IgD-negative memory B cell (primary cell): ENCODE measurements at regions not wholly inside any gene's neighbourhood (a gene's known extent, or its start where the extent isn't known, plus 50 kb on each side); places are given as distances from the start of the nearest gene placed in this dataset.

ENCODE experiments used
- H3K27ac Mint-ChIP-seq, 3 donors: one replicate each; pipeline ENCODE4 v1.8.0; 2020 to 2022; ENCODE audit warnings: mild to moderate bottlenecking in 3 of 3, mixed read lengths in 3 of 3, moderate library complexity in 1 of 3
- H3K27me3 Mint-ChIP-seq: one replicate; pipeline ENCODE4 v1.8.0; 2021; ENCODE audit warnings: mixed read lengths
- H3K36me3 Mint-ChIP-seq: one replicate; pipeline ENCODE4 v1.8.0; 2020; ENCODE audit warnings: mild to moderate bottlenecking, mixed read lengths
- H3K4me1 Mint-ChIP-seq, 3 donors: one replicate each; pipeline ENCODE4 v1.8.0; 2020 to 2022; ENCODE audit warnings: mixed read lengths in 3 of 3, mild to moderate bottlenecking in 1 of 3
- H3K4me3 Mint-ChIP-seq, 4 donors: one replicate each; pipeline ENCODE4 v1.8.0; 2020 to 2022; ENCODE audit warnings: mild to moderate bottlenecking in 4 of 4, mixed read lengths in 4 of 4, moderate library complexity in 3 of 4
- H3K9me3 Mint-ChIP-seq, 3 donors: one replicate each; pipeline ENCODE4 v1.8.0; 2020 to 2021; ENCODE audit warnings: mixed read lengths in 3 of 3, mild to moderate bottlenecking in 1 of 3

- H3K4me3 Mint-ChIP-seq = no peak overlapping the region
- no peak overlapping the region for H3K27ac Mint-ChIP-seq
- H3K36me3 Mint-ChIP-seq = no peaks in the 10 kb centered on the region
- peaks cover 2 to 7% (median 6%) of the 10 kb centered on the region in 3 donors for H3K9me3 Mint-ChIP-seq
- H3K4me1 Mint-ChIP-seq = no peaks in the 10 kb centered on the region
- H3K27me3 Mint-ChIP-seq = no peaks in the 10 kb centered on the region
Observed at GRCh38 chr7:52287698-52288097, 747.7 kb upstream of the POM121L12 start.

- Mint-ChIP-seq H3K27ac (peak overlapping the region in 1 of 3 donors; percentile 5), H3K27me3 (no peaks in the 10 kb centered on the region), H3K9me3 (peaks cover 0 to 20% (median 10%) of the 10 kb centered on the region in 3 donors), H3K4me1 (no peaks in the 10 kb centered on the region), H3K36me3 (no peaks in the 10 kb centered on the region), H3K4me3 (no peak overlapping the region)
Observed at GRCh38 chr7:52285689-52286088, 749.7 kb upstream of the POM121L12 start.

GRCh38 chr7:52283335-52283734, 752.1 kb upstream of the POM121L12 start:
- H3K4me1 Mint-ChIP-seq = no peaks in the 10 kb centered on the region
- no peak overlapping the region for H3K27ac Mint-ChIP-seq
- H3K27me3 Mint-ChIP-seq = no peaks in the 10 kb centered on the region
- H3K36me3 Mint-ChIP-seq = no peaks in the 10 kb centered on the region
- no peak overlapping the region for H3K4me3 Mint-ChIP-seq
- H3K9me3 Mint-ChIP-seq = peaks cover 3 to 24% (median 10%) of the 10 kb centered on the region in 3 donors

DNA sequence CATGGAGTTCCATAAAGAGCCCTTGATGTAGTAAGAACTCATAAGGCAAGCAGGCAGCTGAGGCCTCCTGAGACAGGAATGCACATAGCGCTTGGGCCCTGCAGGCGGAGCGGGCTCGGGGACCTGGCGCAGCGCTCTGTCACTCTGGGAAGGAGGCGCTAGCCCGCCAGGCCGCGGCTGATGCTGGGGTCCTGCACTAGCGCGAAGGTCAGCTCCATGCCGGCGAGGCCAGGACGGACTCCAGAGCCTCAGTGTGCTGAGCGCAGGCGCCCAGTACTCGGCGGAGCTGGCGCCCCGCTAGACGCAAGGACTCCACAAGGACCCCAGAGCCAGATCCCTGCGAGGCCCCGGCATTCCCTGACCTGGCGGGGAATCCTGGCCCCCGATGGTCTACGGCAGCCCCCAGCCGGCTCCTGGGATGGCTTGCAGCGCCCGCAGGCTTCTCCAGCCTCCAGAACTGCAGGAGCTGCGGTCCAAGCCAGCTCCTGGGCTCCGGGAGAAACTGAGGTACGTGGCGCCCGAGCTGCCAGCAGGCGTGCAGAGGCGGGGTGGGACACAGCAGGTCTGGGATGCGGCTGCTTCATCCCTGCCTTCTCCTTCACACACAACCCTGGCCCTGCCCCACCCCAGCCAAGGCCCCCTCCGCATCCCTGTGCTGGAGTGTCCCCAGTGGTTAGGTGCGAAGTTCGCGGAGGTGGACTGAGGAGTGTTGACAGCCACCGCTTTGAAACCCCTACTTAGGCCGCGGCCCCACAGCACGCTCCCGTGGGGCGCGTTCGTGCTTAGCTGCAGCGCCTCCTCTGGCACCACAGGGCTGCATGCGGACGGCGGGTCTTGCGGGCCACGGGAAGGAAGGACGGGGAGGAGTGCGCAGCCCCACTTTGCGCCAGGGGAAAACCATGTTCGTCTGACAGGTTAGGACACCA, 761.5 kb upstream of the POM121L12 start:
- Mint-ChIP-seq H3K27ac (no peak overlapping the region), H3K4me3 (no peak overlapping the region)

GRCh38 chr7:52271703-52272102, 763.7 kb upstream of the POM121L12 start:
- no peak overlapping the region for H3K27ac Mint-ChIP-seq
- H3K4me1 Mint-ChIP-seq = no peaks in the 10 kb centered on the region
- peaks cover 1 to 4% (median 2%) of the 10 kb centered on the region in 3 donors for H3K9me3 Mint-ChIP-seq
- H3K4me3 Mint-ChIP-seq = no peak overlapping the region
- no peaks in the 10 kb centered on the region for H3K36me3 Mint-ChIP-seq
- H3K27me3 Mint-ChIP-seq = no peaks in the 10 kb centered on the region

More for the DNA sequence above, 761.5 kb upstream of the POM121L12 start:
- no peaks in the 10 kb centered on the region for H3K27me3 Mint-ChIP-seq
- H3K4me1 Mint-ChIP-seq = no peaks in the 10 kb centered on the region
- peaks cover 1 to 7% (median 6%) of the 10 kb centered on the region in 3 donors for H3K9me3 Mint-ChIP-seq
- no peaks in the 10 kb centered on the region for H3K36me3 Mint-ChIP-seq

- Mint-ChIP-seq H3K4me1 (no peaks in the 10 kb centered on the region), H3K27me3 (no peaks in the 10 kb centered on the region), H3K36me3 (no peaks in the 10 kb centered on the region), H3K4me3 (no peak overlapping the region), H3K27ac (no peak overlapping the region), H3K9me3 (peaks cover 1 to 6% (median 2%) of the 10 kb centered on the region in 3 donors)
Observed at GRCh38 chr7:52270301-52270700, 765.1 kb upstream of the POM121L12 start.

DNA sequence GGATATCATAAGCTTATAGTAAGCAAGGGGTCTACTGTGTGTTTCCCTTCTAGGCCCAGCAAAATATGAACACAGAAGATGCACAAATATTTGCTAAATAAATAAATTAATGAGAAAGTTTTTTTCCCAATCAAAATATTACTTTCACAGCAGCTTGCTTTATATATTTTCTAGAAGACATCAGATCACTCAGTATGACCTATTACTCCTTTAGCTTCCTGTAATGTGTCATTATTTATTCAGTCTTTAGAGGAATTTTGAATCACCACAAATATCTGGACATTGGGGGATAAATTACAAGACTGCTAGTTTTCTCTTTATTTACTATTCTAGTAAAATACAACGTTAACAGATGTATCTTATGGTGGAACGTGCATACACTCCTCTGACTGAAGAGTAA, 765.8 kb upstream of the POM121L12 start:
- no peaks in the 10 kb centered on the region for H3K27me3 Mint-ChIP-seq
- peaks cover 1 to 11% (median 5%) of the 10 kb centered on the region in 3 donors for H3K9me3 Mint-ChIP-seq
- no peaks in the 10 kb centered on the region for H3K36me3 Mint-ChIP-seq
- H3K4me3 Mint-ChIP-seq = no peak overlapping the region
- no peaks in the 10 kb centered on the region for H3K4me1 Mint-ChIP-seq
- H3K27ac Mint-ChIP-seq = no peak overlapping the region

GRCh38 chr7:52261057-52261456, 774.4 kb upstream of the POM121L12 start:
- Mint-ChIP-seq H3K9me3 (peaks cover 0 to 25% (median 11%) of the 10 kb centered on the region in 3 donors), H3K4me1 (no peaks in the 10 kb centered on the region), H3K27me3 (no peaks in the 10 kb centered on the region), H3K4me3 (no peak overlapping the region), H3K36me3 (no peaks in the 10 kb centered on the region), H3K27ac (no peak overlapping the region)

DNA sequence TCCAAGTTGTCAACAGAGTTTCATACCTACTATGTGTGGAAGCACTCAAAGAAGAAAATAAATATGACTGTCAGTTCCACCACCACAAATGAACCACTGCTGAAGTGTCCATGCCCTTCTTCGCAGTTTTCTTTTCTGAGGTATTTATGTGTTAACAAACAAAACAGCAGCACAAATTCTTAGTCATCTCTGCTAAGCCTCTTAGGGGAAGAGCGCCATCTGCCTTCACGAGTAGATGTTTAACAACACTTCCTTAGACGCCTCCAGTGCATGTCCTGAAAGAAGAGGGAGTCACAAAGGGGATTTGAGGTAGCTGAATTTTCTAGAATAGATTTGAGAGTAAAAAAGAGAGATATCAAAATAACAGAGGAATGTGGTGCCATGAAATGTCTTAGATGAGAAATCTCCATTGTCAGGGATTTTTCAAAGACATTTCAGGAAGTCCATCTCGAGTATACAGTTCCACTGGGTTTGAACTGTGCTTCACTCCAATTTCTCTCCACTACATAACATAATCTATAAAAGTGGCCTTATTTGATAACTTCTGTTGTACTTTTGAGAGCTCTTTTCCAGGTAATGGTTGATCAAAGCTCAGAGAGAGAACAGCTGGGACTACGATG, 775.3 kb upstream of the POM121L12 start:
- no peaks in the 10 kb centered on the region for H3K4me1 Mint-ChIP-seq
- H3K27ac Mint-ChIP-seq = no peak overlapping the region
- no peaks in the 10 kb centered on the region for H3K27me3 Mint-ChIP-seq
- peaks cover 1 to 19% (median 11%) of the 10 kb centered on the region in 3 donors for H3K9me3 Mint-ChIP-seq
- H3K4me3 Mint-ChIP-seq = no peak overlapping the region
- no peaks in the 10 kb centered on the region for H3K36me3 Mint-ChIP-seq

GRCh38 chr7:52257890-52258289, 777.5 kb upstream of the POM121L12 start:
- Mint-ChIP-seq H3K4me1 (no peaks in the 10 kb centered on the region), H3K36me3 (no peaks in the 10 kb centered on the region), H3K27me3 (no peaks in the 10 kb centered on the region), H3K27ac (no peak overlapping the region), H3K9me3 (peaks cover 4 to 18% (median 10%) of the 10 kb centered on the region in 3 donors), H3K4me3 (no peak overlapping the region)

- Mint-ChIP-seq H3K27me3 (no peaks in the 10 kb centered on the region), H3K27ac (no peak overlapping the region), H3K4me3 (no peak overlapping the region), H3K4me1 (no peaks in the 10 kb centered on the region), H3K9me3 (peaks cover 4 to 19% (median 8%) of the 10 kb centered on the region in 3 donors), H3K36me3 (peaks cover 1% of the 10 kb centered on the region)
Observed at GRCh38 chr7:52254396-52255010, 780.9 kb upstream of the POM121L12 start.

DNA sequence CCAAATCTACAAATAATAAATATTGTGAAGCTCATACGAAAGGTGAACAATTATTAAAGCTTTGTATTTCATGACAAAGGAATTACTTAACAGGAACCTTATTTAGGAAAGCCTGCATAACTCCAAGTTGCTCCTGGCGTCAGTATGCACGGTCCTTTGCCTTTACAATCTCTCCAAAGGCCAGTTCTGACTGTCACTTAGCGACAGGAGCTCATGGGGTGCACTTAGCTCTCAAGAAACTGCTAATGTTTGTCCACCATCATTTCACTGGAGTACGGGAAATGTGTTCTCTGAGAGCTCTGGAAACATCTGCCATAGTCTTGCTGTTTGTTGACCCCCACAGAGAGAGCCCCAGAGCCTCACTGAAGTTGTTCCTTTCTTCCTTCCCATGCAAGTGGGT, 781.5 kb upstream of the POM121L12 start:
- Mint-ChIP-seq H3K4me1 (no peaks in the 10 kb centered on the region), H3K4me3 (no peak overlapping the region), H3K27me3 (no peaks in the 10 kb centered on the region), H3K36me3 (peaks cover 1% of the 10 kb centered on the region), H3K9me3 (peaks cover 5 to 19% (median 8%) of the 10 kb centered on the region in 3 donors), H3K27ac (no peak overlapping the region)

GRCh38 chr7:52249741-52250140, 785.7 kb upstream of the POM121L12 start:
- Mint-ChIP-seq H3K36me3 (peaks cover 1% of the 10 kb centered on the region), H3K4me1 (peaks cover 0 to 1% (median 0%) of the 10 kb centered on the region in 3 donors), H3K9me3 (peaks cover 5 to 14% (median 6%) of the 10 kb centered on the region in 3 donors), H3K4me3 (no peak overlapping the region), H3K27me3 (no peaks in the 10 kb centered on the region), H3K27ac (no peak overlapping the region)

- no peaks in the 10 kb centered on the region for H3K27me3 Mint-ChIP-seq
- peaks cover 2 to 12% (median 8%) of the 10 kb centered on the region in 3 donors for H3K9me3 Mint-ChIP-seq
- H3K36me3 Mint-ChIP-seq = peaks cover 1% of the 10 kb centered on the region
- no peak overlapping the region for H3K4me3 Mint-ChIP-seq
- H3K27ac Mint-ChIP-seq = no peak overlapping the region
- peaks cover 0 to 1% (median 0%) of the 10 kb centered on the region in 3 donors for H3K4me1 Mint-ChIP-seq
Observed at GRCh38 chr7:52247518-52247917, 787.9 kb upstream of the POM121L12 start.

DNA sequence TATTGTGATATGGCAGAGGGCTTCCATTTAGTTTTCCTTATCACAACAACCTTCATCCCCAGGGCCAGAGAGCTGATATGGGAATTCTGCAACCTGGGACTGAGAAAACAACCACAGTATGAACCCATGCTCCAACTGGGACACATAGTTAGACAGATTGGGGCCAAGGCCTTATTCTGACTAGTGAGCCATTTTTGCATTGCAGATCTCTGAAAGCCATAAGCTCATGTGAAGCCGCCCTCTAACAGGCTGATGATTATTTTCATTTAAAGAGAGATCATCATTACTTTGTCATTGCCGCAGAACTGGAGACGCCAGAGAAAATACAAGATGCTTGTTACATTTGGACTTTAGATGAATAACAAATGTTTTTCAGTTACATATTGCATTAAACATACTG, 791.7 kb upstream of the POM121L12 start:
- no peak overlapping the region for H3K4me3 Mint-ChIP-seq
- H3K9me3 Mint-ChIP-seq = peaks cover 2 to 19% (median 8%) of the 10 kb centered on the region in 3 donors
- H3K36me3 Mint-ChIP-seq = no peaks in the 10 kb centered on the region
- no peaks in the 10 kb centered on the region for H3K27me3 Mint-ChIP-seq
- peaks cover 0 to 1% (median 0%) of the 10 kb centered on the region in 3 donors for H3K4me1 Mint-ChIP-seq
- no peak overlapping the region for H3K27ac Mint-ChIP-seq
